HG03565 (cell line): ENCODE measurements at regions not wholly inside any gene's neighbourhood (a gene's known extent, or its start where the extent isn't known, plus 50 kb on each side); places are given as distances from the start of the nearest gene placed in this dataset.

Source experiments
- ATAC-seq: cut with Tn5 transposase; IDR thresholded peaks from one replicate; pipeline ENCODE4 v1.9.1; 2021; ENCODE audit warnings: mild to moderate bottlenecking, moderate library complexity; ENCODE audit not compliant: unreplicated experiment

GRCh38 chr12:105975351-105975750, 163.4 kb downstream of the NUAK1 start:
- no peak for ATAC-seq

- ATAC-seq, result no peak
Observed at GRCh38 chr12:105977236-105977635, 161.5 kb downstream of the NUAK1 start.

- ATAC-seq, result no peak
Observed at GRCh38 chr12:105977652-105978051, 161.1 kb downstream of the NUAK1 start.

- no peak for ATAC-seq
Observed at GRCh38 chr12:105978276-105978675, 160.5 kb downstream of the NUAK1 start.

GRCh38 chr12:105978686-105979085, 160.1 kb downstream of the NUAK1 start:
- ATAC-seq, result no peak

- ATAC-seq, result no peak
Observed at GRCh38 chr12:105980085-105980484, 158.7 kb downstream of the NUAK1 start.

- no peak for ATAC-seq
Observed at GRCh38 chr12:105980533-105980932, 158.2 kb downstream of the NUAK1 start.

GRCh38 chr12:105982022-105982421, 156.7 kb downstream of the NUAK1 start:
- ATAC-seq, result no peak

- ATAC-seq, result no peak
Observed at GRCh38 chr12:105983622-105984320, 155.0 kb downstream of the NUAK1 start.

- no peak for ATAC-seq
Observed at GRCh38 chr12:105985383-105985782, 153.4 kb downstream of the NUAK1 start.

GRCh38 chr12:105986779-105987684, 151.7 kb downstream of the NUAK1 start:
- no peak for ATAC-seq

GRCh38 chr12:105987685-105988035, 151.1 kb downstream of the NUAK1 start:
- no peak for ATAC-seq

- no peak for ATAC-seq
Observed at GRCh38 chr12:105992849-105993740, 145.7 kb downstream of the NUAK1 start.

- no peak for ATAC-seq
Observed at GRCh38 chr12:105993766-105994555, 144.8 kb downstream of the NUAK1 start.

GRCh38 chr12:105995961-105996431, 142.8 kb downstream of the NUAK1 start:
- ATAC-seq, result no peak

- no peak for ATAC-seq
Observed at GRCh38 chr12:105998561-105998960, 140.2 kb downstream of the NUAK1 start.

GRCh38 chr12:106000382-106001104, 138.2 kb downstream of the NUAK1 start:
- no peak for ATAC-seq

GRCh38 chr12:106001105-106001836, 137.5 kb downstream of the NUAK1 start:
- no peak for ATAC-seq

- no peak for ATAC-seq
Observed at GRCh38 chr12:106001837-106002218, 136.9 kb downstream of the NUAK1 start.
